ENCODE measurements at regions not wholly inside any gene's neighbourhood (a gene's known extent, or its start where the extent isn't known, plus 50 kb on each side); places are given as distances from the start of the nearest gene placed in this dataset.

GRCh38 chr3:105006164-105006563 lies 360.5 kb upstream of the ALCAM start:
- DNase-seq, result no peak

- DNase-seq, result no peak
Measured at GRCh38 chr3:105013657-105014056, 353.1 kb upstream of the ALCAM start.

DNA sequence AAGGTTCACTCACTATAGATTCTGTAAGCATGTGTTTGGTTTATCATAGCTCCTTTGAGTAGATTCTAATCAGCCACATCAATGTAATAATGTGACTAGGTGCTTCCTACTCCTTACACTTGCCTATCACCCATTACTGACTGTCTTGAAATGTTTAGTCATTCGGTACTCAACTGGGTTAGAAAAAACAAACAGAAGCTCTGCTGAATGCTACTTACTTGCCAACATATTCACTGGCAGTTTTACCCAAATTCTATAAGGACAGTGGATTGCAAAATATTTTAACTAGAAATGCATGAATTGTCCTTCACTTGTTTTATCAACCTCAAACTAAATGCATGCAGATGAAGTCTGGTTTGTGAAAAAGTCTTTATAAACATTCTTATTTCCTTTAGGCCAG lies 352.1 kb upstream of the ALCAM start:
- no peak for DNase-seq

DNA sequence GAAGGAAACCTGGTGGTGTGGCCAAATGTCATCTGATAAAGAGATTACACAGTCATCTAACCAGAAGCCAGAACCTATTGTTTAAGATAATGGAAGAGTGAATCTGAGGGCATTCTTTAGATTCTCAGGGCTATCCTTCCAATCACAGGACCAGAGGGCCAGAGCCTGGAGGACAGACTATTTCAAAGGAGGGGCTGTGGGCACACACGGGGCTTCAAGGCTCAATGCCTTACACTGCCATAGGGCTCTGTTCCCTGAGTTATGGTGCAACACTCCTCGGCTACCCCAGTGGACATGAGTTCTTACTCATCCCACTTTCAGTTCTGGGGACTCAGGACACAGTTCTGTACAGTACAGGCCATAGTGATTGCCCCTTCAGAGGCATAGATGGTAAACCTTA lies 343.9 kb upstream of the ALCAM start:
- no peak for DNase-seq

DNA sequence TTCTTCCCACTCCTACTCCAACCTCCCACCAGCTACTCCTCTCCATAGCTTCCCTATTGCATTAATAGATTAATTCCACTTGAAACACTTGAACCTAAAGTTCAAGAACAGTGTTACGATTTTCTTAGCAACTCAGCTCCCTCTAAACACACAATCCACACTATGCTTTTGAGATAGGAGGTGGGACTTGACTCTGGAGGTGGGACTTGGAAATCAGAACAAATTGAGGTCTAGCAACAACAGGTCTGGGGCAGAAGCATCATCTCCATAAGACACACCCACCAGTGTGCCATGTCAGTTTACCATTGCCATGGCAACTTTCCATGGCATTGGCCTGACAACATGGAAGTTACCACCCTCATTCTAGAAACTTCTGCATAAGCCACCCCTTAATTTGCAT lies 336.5 kb upstream of the ALCAM start:
- no peak for DNase-seq

GRCh38 chr3:105032541-105032940 lies 334.2 kb upstream of the ALCAM start:
- no peak for DNase-seq

DNA sequence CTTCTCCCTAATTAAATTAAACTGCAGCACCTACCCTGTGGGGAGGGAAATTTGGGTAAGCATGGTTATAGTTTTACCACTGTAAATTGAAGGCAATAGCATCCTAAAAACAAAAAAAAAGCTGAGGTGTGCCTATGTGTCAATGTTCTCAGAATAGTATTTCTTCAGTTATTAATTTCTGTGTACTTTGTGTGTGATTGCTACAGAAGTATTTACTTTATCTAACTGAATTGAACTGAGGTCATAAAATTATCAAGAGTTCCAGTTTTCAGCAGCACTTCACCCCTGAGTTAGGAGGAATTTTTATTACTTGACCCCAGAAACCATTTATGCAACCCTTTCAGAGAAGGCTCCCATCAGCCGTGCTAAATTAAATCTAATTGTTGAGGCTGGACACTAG lies 333.6 kb upstream of the ALCAM start:
- no peak for DNase-seq

DNA sequence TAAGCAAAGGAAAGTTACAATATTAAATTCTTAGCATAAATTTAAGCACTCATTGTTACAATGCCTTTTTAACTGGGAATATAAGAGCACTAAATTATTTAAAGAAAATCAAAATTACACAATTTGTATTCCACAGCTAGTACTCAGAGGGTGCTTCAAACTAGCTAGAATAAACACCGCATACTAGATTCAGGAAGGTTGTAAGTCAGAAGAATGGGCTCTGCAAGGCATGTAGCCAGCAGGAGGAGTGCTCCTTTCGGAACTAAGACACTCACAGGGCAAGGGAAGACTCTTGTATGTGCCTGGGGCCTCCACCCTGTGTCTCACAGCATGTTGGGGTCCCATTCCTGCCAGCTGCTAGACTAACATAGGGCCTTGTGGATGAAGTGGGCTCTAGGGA lies 327.7 kb upstream of the ALCAM start:
- no peak for DNase-seq

- no peak for DNase-seq
Measured at GRCh38 chr3:105040026-105040622, 326.6 kb upstream of the ALCAM start.

- no peak for DNase-seq
Measured at GRCh38 chr3:105042586-105042985, 324.1 kb upstream of the ALCAM start.

GRCh38 chr3:105051111-105051510 lies 315.6 kb upstream of the ALCAM start:
- no peak for DNase-seq

DNA sequence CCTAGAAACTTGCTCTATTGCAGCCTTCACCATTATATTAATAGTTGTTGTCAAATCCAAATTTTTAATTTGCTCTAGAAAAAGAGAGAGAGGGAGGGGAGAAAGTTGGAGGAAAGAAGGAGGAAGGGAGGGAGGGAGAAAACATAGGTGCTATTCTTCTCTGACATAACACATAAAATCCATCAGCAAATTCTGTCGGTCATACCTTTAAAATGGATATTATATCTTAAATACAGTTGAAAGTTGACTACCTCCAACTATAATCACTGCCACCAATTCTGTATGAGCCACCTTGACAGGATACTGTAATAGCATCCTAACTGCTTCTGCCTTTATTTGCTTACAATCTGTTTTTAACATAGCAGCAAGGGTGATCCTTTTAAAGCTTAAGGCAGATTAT lies 314.7 kb upstream of the ALCAM start:
- DNase-seq, result no peak

DNA sequence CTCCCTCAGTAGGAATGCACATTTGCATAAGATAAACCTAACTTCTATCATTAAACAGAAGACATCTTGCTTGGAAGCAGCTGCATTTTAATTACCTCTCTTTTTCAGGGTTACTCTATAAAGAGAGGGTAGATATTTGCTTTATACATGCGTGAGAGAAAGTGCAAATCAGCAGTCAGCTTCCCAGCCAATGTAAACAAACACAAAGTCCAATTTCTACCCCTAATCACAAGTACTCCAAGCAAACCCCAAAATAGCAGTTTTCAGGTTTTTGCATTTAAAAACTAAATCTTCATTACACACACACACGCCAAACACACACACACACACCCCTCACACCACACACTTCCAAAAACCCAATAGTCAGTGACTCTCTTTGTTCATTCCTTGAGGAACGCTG lies 303.9 kb upstream of the ALCAM start:
- no peak for DNase-seq

- DNase-seq, result no peak
Measured at GRCh38 chr3:105065895-105066839, 300.5 kb upstream of the ALCAM start.

DNA sequence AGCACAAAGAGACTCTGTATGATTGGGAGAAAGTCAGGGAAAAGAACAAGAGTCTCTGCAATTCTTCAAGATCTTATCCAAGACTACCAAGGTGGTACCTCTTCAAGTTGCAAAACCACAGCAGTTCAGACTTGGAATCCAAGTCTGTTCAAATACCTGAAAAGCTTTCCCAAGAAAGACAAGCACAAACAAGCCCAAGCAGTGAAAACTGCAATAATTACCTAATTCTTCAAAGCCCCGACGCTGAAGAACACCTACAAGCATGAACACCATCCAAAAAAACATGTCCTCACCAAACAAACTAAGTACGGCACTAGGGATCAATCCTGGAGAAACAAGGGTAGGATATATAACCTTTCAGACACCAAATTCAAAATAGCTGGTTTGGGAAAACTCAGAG lies 299.3 kb upstream of the ALCAM start:
- no peak for DNase-seq

DNA sequence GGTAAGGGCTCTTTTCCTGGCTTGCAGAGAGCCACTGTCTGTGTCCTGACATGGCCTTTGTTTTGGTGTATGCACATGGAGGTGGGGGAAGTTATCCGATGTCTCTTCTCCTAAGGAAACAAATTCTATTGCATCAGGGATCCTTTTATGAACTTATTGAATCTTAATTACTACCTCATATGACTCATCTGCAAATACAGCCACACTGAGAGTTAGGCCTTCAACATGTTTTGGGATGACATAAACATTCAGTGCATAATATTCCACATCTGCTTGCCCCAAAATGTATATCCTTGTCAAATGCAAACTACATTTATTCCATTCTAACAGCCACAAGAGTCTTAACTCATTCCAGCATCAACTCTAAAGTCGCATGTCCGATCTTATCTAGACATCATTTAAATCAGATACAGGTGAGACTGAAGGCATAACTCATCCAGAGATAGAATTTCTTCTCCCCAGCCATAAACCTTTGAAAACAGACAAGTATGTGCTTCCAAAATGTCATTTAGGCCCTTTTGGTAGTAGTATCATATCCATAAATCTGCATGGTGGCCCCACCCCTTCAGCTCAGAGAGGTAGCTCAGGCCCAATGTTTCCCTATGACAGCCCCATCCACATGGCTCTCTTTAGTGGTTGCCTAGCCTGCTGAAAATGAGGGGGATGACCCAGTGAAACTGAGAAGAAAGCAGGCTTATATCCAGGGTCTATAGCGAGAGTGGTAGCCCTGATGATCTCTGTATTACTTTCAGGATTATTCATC lies 289.5 kb upstream of the ALCAM start:
- DNase-seq, result no peak

GRCh38 chr3:105083945-105084344 lies 282.8 kb upstream of the ALCAM start:
- DNase-seq, result no peak

DNA sequence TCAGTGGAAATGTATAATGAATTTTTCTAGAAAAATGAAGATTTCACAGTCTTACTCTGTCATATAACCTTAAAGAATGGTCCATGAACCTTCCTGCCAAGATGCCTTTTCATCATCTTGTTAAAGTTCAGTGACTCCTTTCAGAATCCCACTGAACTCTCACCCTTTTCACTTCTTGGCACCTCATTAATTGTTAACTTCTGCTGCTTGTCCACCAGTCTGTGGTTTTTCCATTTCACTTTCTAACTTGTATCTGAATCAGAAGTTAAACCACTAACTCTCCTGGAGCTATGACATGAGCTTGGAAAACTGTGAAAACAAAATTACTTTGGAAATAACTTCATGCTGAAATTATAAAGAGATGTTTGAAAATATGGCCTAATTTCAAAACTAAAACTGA lies 281.2 kb upstream of the ALCAM start:
- no peak for DNase-seq

GRCh38 chr3:105093371-105094252 lies 273.1 kb upstream of the ALCAM start:
- no peak for DNase-seq

GRCh38 chr3:105094588-105094987 lies 272.1 kb upstream of the ALCAM start:
- DNase-seq, result no peak

DNA sequence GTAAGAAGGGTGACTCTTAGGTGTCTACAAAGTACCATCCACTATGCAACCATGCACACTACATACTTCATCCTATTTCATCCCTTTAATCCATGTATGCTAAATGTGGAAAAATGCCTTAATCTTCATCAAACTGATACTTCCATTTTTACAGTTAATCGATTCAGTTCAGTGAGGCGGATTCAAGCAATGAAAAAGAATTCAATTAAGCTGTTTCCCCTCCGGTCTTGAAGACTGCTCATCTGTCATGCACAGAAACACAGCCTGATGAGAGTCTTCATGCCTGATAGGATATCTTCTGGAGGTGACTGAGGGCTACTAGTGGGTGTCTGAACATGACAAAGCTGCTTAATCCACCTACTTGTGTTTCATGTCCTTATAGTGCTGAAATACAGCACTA lies 270.6 kb upstream of the ALCAM start:
- no peak for DNase-seq

DNA sequence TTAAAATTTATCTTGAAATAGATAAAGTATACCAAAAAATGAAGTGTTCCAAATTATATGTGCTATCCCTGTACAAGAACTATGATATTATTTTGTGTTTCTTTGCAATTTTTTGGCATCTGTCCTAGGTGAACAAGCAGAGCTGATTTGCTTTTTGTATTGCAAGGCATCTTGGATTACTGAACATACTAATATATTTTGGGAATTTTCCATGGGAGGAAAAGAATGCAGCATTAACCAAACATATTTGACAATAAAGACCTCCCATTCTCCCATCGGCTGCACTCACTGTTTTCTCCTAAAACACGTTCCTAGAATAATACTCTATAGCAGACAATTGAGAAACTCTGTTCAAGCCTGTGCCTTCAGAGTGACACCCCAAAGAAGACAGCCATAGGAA lies 265.1 kb upstream of the ALCAM start:
- no peak for DNase-seq

GRCh38 chr3:105103139-105103538 lies 263.6 kb upstream of the ALCAM start:
- DNase-seq, result no peak
